Kidney capillary endothelial cell (primary cell): ENCODE measurements at regions not wholly inside any gene's neighbourhood (a gene's known extent, or its start where the extent isn't known, plus 50 kb on each side); places are given as distances from the start of the nearest gene placed in this dataset.
"Not testable (repeated sequence)": the region's sequence is repeated elsewhere in the genome, so short reads cannot be mapped to it uniquely, and the experiment has no call there.

Source experiments
- DNase-seq: peaks from one replicate; pipeline ENCODE4 v3.0.0-alpha.2; 2018; ENCODE audit warnings: low spot score

DNA sequence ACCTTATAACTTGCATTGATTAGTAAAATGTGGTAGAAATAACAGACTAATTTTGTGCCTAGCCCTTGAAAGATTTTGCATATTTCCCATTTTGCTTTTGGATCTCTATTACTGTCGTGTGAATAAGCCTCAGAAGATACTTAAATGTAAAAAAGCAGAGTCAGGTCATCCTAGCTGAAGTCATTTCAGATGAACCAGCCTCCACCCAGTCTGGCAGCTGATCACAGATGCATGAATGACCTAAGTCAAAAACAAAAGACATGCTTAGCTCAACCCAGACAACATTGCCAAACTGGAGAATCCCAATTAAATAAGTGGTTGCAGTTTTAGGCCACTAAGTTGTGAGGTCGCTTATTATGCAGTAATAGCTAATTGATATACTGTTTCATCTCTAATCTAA lies 349.9 kb downstream of the C12orf50 start:
- no peak for DNase-seq

DNA sequence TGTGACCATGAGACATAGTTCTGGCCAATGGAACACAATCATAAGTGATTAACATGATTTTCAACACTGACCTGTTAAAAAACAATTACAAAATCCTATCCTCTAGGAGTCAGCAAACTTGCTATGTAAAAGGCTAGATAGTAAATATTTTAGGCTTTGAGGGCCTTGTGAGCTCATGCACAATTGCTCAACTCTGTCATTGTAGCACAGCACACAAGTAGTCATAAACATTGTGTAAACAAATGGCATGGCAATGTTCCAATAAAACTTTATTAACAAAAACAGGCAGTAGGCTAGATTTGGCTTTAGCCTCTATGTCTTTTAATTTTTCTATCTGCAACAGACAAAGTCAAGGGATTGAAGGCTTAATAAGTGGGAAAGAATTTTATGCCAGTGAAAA lies 350.7 kb downstream of the C12orf50 start:
- no peak for DNase-seq

DNA sequence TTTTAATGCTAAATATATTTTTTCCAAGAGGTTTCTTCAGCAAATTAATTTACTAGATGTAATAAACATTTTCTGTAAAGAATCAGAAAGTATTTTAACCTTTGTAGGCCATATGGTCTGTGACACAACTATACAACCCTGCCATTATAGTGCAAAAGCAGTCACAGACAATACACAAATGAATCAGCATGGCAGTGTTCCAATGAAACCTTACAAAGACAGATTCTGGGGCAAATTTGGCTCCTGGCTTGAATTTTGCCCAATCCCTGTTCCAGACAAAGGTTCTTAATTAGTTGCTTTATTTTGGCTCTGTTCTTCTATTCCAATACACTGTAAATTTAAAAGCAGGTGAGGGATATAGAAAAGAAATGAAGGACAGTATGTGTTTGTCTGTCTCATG lies 352.5 kb downstream of the C12orf50 start:
- no peak for DNase-seq

DNA sequence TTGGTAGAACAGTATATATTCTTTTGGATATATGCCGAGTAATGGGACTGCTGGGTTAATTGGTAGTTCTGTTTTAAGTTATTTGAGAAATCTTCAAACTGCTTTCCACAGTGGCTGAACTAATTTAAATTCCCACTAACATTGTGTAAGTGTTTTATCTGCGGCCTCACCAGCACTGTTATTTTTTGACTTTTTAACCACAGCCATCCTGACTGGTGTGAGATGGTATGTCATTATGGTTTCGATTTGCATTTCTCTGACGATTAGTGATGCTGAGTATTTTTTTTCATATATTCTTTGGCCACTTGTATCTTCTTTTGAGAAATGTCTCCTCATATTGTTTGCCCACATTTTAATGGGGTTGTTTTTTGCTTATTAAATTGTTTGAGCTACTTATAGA lies 357.4 kb downstream of the C12orf50 start:
- no peak for DNase-seq

DNA sequence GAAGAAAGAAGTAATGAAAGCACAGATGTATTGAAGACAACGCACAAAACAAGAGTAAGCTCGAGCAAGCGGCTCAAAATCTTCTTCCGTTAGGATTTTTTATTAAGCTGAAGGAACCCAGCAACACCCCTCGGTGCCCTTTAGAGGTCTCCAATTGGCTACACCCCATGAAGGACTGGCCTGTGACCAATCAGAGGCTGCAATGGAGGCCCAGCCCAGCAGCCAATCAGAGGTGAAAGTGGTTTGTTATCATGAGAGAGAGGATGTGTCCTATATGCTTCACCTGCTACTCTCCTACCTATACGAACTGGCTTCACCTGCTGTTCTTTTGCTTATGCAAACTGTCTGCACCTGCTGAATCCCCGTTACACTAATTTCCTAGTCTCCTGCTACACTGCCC lies 358.8 kb downstream of the C12orf50 start:
- no peak for DNase-seq

DNA sequence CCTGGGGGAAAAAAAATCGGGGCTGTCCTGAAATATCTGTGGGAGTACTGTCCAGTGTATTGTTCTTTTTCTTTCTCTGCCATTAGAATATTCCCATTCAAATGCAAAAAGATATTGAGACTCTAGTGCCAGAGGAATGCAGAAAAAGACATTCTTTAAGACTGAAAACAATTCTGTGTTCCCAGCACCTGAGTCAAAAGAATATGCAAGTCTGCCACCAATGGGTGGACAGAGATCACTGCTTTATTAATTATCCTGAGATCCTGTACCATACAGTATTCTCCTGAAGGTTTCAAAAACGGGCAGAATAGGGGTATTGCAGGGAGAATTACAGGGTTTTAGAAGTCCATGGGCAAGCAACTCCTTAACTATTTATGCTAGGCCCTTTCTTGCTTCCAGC lies 361.8 kb downstream of the C12orf50 start:
- DNase-seq = no peak

DNA sequence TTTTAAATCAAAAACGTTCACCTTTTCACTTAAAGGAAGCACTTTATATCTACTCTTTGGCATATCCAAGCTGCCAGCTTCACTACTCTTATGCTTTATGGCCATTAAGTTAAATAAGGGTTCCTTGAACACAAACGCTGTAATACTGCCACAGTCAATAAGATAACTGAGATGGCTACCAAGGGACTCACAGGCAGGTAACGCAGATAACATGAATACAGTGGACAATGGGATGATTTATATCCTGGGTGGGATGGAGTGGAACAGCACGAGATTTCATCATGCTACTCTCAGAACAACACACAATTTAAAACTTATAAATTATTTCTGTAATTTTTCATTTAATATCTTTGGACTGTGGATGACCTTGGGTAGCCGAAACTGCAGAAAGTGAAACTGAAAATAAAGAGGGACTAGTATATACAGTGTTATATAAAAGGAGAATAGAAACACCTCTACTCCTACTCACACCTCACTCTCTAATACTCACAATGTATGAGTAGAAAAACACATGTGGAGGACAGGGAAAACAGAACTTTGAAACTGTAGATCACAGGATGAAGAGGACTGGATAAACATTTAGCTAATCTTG lies 367.3 kb downstream of the C12orf50 start:
- no peak for DNase-seq

DNA sequence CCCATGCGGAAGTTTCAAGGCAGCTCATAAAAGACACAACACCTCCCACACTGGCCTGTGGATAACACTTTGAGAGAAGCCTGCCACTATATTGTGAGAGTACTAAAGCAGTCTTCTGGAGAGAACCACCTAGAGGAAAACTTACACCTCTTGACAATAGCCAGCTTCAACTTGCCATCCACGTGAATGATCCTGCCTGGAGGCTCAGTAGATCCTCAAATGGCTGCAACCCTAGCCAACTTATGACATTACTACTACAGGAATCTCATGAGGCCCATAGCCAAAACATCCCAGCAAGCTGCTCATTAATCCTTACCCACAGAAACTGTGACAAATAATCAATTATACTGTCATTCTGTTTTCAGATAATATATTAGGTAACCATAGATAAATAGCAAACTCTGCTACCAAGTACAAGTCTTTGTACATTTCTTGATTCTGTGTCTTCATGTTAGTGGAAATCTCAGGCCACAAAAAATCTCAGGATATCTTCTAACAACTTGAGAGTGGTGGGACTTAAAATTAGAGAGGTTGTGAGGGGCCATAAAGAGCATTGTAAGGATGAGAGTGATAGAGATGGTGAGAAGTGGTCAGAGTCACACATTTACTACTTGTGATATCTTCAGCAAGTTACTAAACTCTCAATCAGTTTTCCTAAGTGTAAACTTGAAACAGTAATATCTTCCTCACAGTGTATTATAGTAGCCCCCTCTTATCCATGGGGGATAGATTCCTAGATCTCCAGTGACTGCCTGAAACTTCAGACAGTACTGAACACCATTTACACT lies 368.0 kb downstream of the C12orf50 start:
- DNase-seq = no peak

DNA sequence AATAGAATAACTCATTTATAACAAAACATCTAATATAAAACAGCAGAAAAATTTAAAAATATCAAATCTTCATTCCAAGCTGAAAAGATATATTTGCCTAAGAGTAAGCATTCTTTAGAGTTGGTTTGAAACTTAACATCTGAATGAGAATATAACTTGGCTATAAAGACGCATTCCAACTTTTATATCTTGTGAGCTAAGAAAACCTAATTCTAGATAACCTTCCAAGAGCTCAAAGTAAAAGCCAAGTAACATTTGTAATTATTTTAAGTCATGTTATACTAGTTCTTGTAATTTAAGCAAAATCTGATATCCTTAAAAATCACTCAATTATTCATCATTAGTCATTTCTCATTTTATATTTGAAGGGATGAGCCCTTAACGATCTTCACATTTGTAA lies 368.9 kb downstream of the C12orf50 start:
- DNase-seq = no peak

DNA sequence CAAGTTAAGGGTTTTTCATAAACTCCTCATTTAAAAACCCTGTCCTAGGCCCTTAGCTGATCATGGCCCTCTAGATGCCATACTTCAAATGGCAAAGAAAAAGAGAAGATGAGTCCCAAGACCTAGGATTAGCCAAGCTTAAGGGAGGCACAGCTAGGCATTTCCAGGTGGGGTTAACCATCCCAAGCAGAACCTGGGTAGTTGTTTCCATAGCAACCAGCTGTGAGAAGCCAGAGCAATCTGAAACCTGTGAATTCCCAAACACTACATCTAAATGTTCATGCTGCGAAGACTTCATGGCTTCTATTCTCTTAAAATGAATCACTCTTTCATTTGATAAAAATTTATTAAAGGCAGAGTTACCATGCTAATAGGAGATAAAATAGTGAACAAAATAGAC lies 372.9 kb downstream of the C12orf50 start:
- no peak for DNase-seq

DNA sequence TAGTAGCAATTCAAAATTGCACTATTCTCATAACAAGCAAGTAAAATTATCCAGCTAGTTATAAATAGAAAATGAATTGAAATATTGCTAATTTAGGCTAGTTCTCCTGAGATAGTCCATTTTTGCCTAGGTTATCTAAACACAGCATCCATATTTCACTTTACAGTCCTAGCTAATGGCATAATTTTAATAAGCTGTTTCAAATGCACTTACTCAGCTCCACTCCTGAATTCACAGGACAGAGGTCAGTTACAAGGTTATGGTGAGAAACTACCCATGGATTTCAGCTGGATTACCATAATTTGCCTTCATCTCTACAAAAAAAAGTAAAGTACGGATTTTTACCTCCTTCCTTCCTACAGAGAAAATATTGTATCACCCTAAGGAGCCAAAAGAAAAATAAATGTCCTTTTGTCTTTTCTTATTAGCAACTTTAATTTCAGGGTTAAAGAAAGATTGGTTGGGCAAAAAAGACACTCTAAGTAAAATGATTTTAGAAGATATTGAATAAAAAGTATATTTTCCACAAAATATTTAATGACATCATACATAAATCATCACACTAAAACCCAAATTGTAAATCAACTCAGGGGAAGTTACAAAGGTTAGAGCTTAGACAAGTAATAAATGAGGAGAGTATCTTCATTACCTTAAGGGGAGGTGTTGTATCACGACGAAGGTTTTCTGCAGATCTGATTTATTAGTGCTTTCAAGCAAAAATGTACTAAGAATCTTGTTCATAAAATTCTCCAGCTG lies 377.4 kb downstream of the C12orf50 start:
- no peak for DNase-seq

DNA sequence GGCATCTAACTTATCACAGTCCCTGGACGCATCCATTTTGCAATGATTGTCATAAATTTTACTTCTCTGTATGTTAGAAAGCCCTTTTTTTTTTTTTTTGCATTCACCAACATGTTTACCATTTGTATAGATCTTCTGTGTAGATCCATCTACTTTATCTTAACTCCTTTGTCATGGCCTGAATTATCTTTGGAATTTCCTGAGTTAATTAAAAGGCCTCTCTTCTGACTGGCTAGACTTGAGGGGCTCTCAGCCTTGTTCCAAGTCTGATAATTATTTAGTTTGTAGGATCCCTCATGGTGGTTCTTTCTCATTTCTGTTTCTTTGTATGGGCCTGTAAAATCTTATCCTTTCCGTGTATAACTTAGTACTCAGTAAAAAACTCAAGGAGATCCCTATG lies 387.0 kb downstream of the C12orf50 start:
- no peak for DNase-seq

DNA sequence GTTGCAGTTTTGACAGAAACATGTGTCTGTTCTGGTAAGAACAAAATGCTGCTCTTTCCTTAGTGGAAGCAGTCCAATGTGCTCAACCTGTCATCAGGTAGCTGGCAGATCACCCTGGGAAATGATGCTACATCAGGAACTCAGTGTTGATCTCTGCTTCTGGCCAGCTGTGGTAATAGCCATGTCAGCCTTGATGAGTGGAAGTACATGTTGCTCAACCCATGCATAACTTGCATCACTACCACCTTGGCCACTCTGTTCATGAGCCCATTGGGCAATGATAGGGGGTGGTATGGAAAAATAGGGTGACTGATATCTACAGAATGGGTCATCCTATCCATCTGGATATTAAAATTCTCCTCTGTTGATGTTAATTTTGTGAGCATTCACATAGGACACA lies 411.0 kb downstream of the C12orf50 start:
- no peak for DNase-seq

DNA sequence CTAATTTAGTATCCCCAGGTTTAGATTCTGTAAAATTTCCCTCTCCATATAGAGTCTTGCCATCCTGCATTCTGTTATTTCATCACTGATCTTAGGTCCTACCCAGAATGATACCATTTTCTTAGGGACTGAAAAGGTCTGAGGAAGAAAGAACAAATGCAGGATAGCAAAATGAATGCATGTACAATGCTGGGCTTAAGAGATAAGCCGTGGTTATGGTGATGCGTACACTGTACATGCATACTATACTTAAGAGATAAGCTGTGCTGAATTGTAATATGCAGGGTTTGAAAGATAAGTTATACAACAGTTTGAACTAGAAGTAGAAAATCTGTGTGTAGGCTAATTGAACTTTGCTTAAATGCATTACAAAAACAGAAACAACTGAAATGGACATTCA lies 416.2 kb downstream of the C12orf50 start:
- DNase-seq = no peak

DNA sequence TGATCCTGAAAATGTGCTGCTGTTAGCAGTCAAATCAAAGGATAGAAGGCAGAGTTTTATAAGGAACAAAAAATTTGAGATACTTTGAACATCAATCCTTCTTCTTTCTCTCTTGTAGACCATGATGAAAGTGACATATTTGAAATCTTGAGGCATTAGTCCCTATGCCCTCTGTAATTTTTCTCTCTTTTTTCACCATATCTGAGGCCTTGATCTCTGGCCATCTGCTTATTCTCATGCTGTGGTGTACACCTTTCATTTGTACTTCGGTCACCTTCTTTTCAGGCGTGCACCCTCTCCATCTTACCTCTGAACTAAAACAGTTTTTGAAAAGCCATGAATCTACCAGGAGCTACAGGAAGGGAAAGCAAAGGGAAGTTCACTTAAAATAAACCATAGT lies 420.9 kb downstream of the C12orf50 start:
- DNase-seq = no peak

DNA sequence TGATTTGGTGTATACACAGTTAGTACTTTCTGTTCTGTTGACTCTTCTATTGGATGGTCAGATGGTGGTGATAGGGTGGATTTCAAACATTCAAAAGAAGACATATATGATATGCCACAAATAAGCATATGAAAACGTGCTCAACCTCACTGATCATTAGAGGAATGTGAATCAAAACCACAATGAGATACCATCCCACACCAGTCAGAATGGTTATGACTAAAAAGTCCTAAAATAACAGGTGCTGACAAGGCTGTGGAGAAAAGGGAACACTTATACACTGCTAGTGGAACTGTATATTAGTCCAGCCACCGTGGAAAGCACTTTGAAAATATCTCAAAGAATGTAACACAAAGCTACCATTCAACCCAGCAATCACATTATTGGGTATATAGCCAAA lies 425.5 kb downstream of the C12orf50 start:
- DNase-seq = no peak

DNA sequence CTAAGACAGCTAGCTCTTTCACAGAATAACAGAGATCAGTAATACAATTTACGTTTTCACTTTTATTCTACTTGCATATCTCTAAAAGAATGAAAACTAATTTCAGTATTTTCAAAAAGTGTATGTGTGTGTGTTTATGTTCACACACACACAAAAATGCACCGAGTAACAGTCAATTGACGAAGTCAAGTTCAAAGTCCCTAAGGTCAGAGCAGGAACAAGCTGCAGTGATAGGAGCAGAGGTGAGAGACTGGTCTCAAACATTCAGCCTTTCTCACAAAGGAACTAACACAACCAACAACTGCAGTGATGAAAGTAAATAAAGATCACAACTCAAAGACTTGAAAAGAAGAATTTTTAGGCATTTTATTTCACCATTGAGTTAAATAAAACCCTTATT lies 429.7 kb downstream of the C12orf50 start:
- DNase-seq = no peak

DNA sequence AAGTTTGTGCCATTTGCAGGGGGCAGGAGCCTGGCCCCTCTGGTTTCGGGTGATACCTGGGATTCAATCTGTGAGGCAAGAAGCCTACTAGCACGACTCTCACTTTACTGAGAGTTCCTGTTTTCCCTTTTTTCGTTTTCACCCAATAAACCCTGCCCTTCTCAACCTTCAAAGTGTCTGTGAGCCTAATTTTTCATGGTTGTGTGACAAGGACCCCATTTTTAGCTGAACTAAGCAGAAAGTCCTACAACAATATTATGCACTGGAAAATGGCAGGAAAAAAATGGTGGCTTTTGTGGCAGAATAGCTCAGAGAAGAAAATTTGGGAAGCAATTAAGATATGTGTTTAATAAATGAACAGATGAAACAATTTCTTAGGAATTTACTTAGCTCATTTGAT lies 432.1 kb downstream of the C12orf50 start:
- DNase-seq = no peak

DNA sequence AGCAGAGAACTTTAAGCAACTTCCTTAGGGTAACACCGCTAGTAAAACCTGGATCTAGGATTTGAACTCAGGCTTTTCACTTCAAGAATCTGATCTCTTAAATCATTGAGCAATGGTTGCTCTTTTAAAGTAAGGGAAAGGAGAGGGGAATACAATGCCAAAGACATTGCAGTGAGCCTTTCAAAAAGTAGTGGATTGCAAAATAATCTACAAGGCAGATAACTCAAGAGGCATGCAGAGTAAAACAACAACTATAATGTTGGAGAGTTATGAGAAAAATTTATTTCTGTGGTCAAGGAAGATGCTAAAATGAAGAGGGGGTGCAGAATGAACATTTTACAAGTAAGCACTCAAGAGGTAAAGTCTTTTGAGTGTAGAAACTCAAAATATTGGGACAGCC lies 432.6 kb downstream of the C12orf50 start:
- DNase-seq = no peak

DNA sequence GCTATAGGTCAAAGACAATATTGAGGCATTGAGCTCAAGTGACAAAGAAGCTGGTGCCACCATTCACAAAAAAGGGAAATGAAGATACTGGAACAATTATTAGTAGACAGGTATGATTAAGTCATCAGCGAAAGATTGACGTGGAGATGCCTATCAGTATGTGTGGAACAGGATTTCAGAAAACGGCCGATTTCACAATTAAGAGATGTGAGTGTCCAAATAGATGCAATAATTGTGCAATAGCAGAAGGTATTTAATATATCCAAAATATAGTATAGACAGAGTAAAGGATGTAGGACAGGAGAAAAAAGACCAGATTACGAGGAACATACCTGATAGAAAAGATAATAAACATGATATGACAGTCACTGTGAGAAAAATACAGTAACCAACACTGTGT lies 433.1 kb downstream of the C12orf50 start:
- no peak for DNase-seq

DNA sequence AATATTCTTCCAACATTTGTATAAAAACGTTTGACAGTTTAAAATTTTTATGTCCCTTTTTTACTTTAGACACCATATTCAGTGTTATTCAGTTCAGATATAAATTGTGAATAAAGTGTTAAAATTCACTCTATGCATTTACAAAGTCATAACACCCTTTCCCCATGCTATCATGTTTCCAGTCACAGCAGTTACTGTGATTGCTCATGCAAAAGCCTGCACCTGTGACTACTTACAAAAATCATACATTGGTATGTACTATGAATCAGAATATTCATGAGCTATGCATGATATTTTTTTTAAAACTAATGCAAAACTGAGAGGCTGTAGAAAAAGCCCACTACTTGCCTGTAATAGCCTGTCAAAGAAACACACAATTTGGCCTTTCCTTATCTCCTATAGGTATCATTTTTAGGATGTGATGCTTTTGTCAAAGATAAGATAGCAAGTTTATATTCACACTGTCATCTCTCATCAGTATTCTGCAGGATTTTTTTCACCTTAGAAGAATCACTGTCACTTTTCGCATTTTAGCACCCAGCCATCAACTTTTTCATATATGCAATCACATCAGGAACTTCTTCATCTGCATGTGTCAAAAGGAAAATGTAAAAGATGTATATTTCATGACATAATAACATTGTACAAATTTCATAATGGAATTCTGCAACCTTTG lies 443.2 kb downstream of the C12orf50 start:
- no peak for DNase-seq

DNA sequence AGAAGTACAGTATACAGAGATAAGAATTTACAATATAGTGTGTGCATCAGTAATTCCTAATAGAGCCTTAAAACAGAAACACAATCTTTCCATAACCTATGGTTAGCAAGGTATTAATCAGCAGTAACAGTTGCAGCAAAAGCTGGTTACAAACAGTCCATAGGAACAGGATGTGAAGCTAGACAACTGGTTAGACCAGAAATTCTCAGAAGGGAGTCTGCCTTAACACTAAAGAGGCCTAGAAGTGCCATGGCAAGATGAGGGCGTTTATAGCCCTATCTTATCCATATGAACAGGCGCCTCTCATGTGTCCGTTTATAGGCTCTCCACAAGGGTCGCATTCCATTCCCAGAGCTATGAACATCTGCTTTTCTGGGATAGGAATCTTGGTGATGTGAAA lies 450.1 kb downstream of the C12orf50 start:
- not testable (repeated sequence) for DNase-seq

DNA sequence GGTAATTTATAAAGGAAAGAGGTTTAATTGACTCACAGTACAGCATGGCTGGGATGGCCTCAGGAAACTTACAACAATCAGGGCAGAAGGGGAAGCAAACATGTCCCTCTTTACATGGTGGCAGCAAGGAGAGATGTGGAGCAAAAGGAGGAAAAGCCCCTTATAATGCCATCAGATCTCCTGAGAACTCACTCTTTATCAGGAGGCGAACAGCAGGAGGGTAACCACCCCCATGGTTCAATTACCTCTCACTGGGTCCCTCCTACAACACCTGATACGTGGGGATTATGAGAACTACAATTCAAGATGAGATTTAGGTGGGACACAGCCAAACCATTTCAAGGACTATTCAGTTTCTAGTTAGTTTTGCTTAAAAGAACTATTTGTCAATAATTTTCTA lies 453.3 kb downstream of the C12orf50 start:
- no peak for DNase-seq
